Mucosa of descending colon (tissue), 3 donors: ENCODE measurements at regions not wholly inside any gene's neighbourhood (a gene's known extent, or its start where the extent isn't known, plus 50 kb on each side); places are given as distances from the start of the nearest gene placed in this dataset.

ENCODE experiments used
- ATAC-seq: fragments of 200-7000 bp; cut with Tn5 transposase; one replicate; pipeline ENCODE4 v1.9.1; 2020; ENCODE audit warnings: mild to moderate bottlenecking, moderate library complexity
- DNase-seq, 3 donors: peaks; one replicate each; pipeline ENCODE4 v3.0.0-alpha.2; 2020
- H3K36me3 ChIP-seq: fragments of 200-600 bp; one replicate; pipeline ENCODE4 v1.8.0; 2021; ENCODE audit warnings: low read depth, mild to moderate bottlenecking
- H3K4me1 ChIP-seq: fragments of 200-600 bp; one replicate; pipeline ENCODE4 v1.8.0; 2021; ENCODE audit warnings: low read depth, mild to moderate bottlenecking
- H3K4me3 ChIP-seq: fragments of 200-600 bp; one replicate; pipeline ENCODE4 v1.8.0; 2021; ENCODE audit warnings: mild to moderate bottlenecking
- H3K9me3 ChIP-seq: fragments of 200-600 bp; one replicate; pipeline ENCODE4 v1.8.0; 2021; ENCODE audit warnings: mild to moderate bottlenecking
- CTCF ChIP-seq: fragments of 200-600 bp; IDR thresholded peaks from one replicate; pipeline ENCODE4 v1.8.0; 2022; ENCODE audit warnings: antibody characterized with exemption, mild to moderate bottlenecking
- intact Hi-C, 2 donors: fragments of 100-400 bp; cut with DNase I in 1 of 2; cut with micrococcal nuclease in 1 of 2; formaldehyde crosslinking; loops; one replicate each; pipeline versions ENCODE4 v1.11.0 to v1.11.1; 2022; cut with DNase I, micrococcal nuclease
- donor health status: DM: no; HTN: no; CAD: no; lungs with moderate emphysema.
- donor health status: DM: no; HTN: no; CAD: no.
- donor health status: DM: no; HTN: yes; CAD: no.

DNA sequence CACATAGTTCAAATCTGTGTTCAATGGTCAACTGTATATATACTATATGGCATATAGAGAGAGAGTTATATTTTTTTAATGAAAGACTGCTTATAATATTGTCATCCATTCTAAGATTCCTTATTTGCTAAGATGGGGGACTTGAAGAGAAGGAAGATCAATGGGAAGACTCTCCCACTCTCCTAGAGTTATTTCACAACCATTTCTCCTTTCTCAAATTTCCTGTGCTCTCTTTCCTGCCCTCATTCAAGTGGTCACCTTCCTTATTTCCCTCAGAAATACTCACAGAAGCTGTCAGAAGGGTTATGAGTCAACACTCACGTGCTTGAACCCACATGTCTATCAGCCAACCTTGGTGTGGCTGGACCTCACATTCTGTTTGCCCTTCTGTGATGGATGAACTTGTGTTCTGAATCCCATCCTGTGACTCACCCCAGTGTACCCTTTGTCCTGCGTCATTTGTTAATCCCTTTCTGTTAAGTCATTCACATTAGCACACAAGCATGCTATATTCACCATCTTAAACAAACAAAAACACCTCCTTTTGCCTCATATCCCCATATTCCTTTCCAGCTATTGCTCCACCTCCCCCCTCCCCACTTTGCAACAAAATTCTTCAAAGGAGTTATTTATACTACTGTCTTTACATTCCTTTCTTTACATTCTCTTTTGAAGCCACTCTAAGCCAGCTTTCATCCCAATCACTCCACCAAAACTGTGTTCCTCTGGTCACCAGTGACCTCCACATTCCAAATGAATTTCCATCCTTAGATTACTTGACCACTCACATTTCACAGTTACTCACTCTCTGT, 279.3 kb upstream of the TCF21 start:
- no peak for TF ChIP-seq CTCF
- DNase-seq (no peak), ATAC-seq (peak; percentile 34)
- Histone ChIP-seq H3K4me3 (no peak overlapping the region), H3K9me3 (no peaks in the 10 kb centered on the region), H3K4me1 (no peaks in the 10 kb centered on the region), H3K36me3 (no peaks in the 10 kb centered on the region)
- intact Hi-C loops, result no loop called here

DNA sequence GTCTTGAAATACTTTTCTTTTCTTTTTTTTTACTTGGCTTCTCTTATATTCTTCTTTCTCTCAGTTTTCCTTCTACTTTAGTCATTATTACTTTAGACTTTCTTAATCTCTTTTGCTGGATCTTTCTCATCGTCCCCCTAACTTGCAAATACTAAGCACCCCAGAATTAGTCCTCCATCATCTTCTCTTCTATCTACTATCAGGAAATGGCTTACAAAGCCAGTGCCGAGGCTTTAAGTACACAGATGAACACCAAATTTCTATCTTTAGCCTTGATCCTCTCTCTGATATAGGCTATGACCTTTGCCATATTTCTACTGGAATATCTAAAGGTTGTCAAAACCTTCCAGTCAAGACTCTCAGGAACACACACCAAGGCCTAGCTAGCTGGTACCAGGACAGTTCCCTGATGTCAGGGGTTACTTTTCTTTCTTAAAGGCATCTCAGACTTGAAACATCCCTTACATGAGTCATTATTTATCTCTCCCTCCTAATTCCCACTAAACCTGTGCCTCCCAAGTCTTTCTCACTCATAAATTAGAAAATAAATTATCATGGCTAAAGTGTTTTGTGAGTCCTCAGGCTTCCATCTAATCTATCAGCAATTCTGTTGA, 278.6 kb upstream of the TCF21 start:
- no peak for TF ChIP-seq CTCF
- H3K4me3 ChIP-seq, result no peak overlapping the region
- intact Hi-C loops, result no loop called here
- no peaks in the 10 kb centered on the region for H3K4me1 ChIP-seq
- H3K36me3 ChIP-seq, result no peaks in the 10 kb centered on the region
- no peak for DNase-seq
- no peaks in the 10 kb centered on the region for H3K9me3 ChIP-seq
- ATAC-seq, result no peak

DNA sequence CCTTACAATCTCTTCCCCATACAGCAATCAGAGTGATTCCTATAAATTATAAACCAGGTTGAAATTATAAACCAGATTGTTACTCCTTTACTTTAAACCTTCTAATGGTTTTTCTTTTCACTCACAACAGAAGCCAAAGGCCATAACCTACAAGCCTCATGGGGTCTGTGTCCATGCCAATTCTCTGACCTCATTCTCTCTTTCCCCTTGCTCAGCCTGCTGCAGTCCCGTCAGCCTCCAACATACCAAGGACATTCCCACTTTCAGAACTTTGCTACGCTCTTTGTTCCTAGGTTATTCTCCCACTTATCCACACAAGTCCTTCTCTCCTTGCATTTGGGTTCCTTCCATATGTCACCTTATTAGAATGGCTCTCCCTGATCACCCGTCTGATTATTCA, 277.9 kb upstream of the TCF21 start:
- Histone ChIP-seq H3K9me3 (no peaks in the 10 kb centered on the region), H3K4me3 (no peak overlapping the region), H3K4me1 (no peaks in the 10 kb centered on the region), H3K36me3 (no peaks in the 10 kb centered on the region)
- TF ChIP-seq CTCF, result no peak
- ATAC-seq, result no peak
- intact Hi-C loops, result no loop called here
- no peak for DNase-seq

DNA sequence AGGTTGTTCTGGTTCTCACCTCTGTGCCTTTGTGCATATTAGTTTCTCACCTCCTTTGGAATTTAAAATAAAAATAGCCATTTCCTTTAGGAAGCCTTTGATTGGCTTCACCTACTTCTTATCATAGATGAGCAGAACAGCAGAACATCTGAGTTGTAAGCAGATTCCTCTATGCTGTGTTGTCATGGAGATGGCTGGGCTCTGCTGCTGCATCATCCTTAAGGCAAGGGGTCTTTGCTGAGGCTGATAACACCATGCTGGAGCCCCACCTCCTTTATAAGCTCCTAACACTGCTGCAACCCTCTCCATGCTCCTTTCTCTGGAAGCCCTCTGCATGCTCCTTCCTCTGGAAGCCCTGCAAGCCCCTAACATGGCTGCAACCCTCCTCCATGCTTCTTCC, 276.5 kb upstream of the TCF21 start:
- Histone ChIP-seq H3K9me3 (no peaks in the 10 kb centered on the region), H3K36me3 (no peaks in the 10 kb centered on the region), H3K4me1 (no peaks in the 10 kb centered on the region), H3K4me3 (no peak overlapping the region)
- intact Hi-C loops, result no loop called here
- TF ChIP-seq CTCF, result no peak
- no peak for DNase-seq
- no peak for ATAC-seq

GRCh38 chr6:133613211-133613610, 275.7 kb upstream of the TCF21 start:
- TF ChIP-seq CTCF, result no peak
- H3K9me3 ChIP-seq, result no peaks in the 10 kb centered on the region
- no peaks in the 10 kb centered on the region for H3K36me3 ChIP-seq
- intact Hi-C loops, result no loop called here
- no peaks in the 10 kb centered on the region for H3K4me1 ChIP-seq
- no peak overlapping the region for H3K4me3 ChIP-seq
- ATAC-seq (no peak), DNase-seq (no peak)
